ENCODE measurements at regions not wholly inside any gene's neighbourhood (a gene's known extent, or its start where the extent isn't known, plus 50 kb on each side); places are given as distances from the start of the nearest gene placed in this dataset.
A peak's percentile ranks its signal among the peaks of the same experiment; 100 is the strongest.

GRCh38 chr2:88834866-88835265 is 143.4 kb downstream of the RPIA start:
- no peak for DNase-seq

- no peak for DNase-seq
These were observed 144.3 kb downstream of the RPIA start for GRCh38 chr2:88835726-88836125.

DNA sequence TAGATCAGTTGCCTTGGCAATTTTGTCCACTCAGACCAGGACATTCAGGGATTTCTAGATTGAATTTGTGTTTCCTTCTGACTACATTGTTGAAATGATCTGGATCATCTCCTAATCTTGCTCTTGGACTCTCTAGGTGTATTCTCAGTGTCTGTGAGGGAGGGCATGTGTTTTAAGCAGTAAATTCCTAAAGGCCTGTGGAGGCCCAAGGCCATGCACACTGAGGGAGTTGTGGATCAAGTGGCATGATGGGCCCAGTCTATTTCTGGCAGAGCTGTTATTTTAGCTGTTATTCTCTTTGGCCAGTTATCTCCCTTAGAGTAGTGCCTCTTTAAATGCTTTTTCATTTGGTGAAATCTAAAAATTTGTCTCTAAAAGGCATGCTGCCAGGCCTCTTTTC is 144.9 kb downstream of the RPIA start:
- DNase-seq: no peak

- DNase-seq: no peak
These were observed 146.2 kb downstream of the RPIA start for GRCh38 chr2:88837511-88838160.

- no peak for DNase-seq
These were observed 146.7 kb downstream of the RPIA start for GRCh38 chr2:88838165-88838635.

DNA sequence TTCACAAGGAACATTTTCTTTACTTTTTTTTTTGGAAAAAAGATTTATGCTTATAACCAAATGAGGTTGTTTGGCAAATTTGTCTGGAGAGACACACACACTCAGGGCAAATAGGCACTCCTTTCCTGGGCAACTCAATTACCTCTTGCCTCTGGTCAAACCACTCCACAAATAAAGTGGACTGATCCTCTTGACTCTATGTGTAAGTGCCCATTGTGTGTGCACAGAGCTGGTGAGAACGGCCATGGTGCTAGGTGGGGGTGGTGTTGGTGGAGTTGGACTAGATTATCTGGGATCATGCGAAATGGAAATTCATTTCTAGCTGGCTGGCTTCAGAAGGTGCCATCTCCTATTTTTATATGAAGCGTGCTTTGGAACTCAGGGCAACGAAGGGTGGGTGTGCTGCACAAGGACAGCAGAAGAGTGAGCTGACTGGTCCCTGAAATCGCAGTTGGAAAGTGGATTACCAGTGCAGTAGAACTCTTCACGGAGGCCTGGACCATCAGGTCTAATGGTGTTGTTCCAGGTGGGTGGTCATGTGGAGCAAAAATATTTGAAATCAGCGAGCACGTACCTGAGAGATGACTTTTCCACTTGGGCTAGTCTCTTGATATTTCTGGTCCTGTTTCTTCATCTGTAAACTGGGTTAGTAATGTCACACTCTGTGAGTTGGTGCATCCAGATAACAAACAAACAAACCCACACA is 149.9 kb downstream of the RPIA start:
- no peak for DNase-seq

GRCh38 chr2:88842656-88843460 is 151.4 kb downstream of the RPIA start:
- no peak for DNase-seq

- DNase-seq: no peak
These were observed 152.2 kb downstream of the RPIA start for GRCh38 chr2:88843651-88844050.

DNA sequence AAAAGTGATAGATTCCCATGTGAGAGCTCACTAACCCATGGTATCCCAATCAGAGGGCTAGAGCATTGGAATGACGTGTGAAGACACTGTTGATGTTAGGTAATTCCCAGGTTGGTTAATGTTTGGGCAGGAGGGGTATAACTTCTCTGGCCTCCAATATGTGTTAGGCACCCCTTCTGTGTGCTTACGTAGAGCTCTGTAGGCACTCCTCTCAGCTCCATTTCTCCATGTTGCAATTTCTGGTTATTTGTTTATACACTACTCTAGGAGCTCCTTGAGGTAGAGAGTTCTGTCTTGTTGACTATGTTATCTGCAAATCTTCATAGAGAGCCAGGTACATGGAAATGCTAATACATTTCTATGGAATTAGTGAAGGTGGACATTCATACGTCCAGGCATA is 153.5 kb downstream of the RPIA start:
- DNase-seq: no peak

DNA sequence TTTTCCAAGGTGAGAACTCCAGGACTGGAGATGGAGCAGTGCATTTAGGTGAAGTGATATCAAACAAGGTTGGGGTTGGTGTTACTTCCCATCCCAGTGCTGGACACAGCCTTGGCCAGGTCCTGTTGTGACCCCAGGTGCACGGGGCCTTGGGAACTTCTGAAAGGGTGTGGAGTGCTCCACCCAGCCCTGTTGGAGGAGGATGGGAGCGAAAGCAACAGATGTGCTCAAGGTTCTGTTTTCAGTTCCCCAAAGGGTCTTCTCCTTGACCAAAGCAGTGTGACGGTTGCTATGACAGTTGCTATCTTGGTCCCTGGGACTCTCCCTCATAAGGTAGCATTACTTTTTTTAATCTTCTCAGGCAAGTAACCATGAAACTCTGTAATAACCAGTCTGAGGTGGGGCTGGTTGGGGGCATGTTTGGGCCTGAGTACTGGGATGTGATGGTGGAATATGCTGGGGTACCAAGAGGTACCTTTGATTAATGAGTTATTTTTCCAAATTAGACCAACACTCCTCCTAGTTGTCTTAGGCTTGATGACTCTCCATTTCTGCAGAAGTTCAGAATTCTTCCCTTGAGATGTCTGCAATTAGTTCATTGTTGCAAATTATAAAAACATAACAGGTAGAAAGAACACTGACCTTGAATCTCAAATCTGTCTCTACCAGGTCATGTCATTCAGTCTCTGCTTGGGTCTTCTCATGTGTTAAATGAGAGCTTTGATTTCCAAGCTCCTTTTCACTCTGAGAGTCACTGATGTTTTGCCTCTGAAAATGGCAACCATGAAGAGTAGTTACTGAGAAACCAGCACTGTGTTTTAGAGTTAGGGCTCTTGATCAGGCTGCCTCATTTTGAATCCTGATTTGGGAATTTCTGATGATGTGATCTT is 154.5 kb downstream of the RPIA start:
- no peak for DNase-seq

DNA sequence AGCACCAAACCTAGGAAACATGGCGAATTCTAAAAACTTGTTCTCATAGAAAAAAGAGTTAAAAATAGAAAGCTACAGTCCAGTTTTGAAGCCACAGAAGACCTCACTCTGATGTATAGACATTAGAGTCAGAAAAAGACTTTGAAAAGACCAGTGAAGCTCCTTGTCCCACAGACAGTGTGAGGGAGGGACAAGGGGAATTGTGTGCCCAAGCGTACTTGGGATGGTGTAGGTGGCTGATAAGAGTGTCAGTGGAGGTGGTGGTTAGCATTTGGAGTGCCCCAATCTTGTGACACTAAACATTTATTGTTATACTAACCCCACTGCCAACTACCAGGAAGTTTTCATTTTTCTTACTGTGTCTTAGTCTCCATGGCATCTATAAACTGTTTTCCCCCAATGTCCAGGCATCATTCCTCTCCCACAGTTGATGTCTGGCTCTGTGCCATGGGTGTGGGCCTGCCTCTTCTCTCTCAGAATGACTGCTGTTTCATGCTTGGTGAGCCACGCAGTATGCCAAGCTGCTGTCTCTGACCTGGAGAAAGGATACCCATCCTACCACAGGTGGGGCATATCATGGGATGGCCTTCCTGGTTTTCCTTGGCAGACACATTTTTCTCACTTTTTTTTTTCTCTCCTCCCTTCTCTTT is 161.4 kb downstream of the RPIA start:
- no peak for DNase-seq

- no peak for DNase-seq
These were observed 161.9 kb downstream of the RPIA start for GRCh38 chr2:88853403-88853790.

DNA sequence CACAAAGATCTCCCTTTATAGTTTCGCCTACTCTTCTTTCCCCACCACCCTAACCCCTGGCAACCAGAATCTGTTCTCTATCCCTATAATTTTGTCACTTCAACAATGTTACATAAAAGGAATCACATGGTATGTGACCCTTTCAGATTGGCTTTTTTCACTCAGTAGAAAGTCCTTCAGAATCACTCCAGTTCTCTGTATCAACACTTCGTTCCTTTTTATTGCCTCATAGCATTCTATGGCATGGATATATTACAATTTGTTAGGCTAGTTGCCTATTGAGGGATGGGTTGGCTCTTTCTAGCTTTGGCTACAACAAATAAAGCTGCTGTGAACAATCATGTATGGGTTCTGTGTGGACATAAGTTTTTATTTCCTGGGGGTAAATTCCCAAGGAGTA is 163.1 kb downstream of the RPIA start:
- DNase-seq: no peak

- no peak for DNase-seq
These were observed 164.3 kb downstream of the RPIA start for GRCh38 chr2:88855620-88856408.

DNA sequence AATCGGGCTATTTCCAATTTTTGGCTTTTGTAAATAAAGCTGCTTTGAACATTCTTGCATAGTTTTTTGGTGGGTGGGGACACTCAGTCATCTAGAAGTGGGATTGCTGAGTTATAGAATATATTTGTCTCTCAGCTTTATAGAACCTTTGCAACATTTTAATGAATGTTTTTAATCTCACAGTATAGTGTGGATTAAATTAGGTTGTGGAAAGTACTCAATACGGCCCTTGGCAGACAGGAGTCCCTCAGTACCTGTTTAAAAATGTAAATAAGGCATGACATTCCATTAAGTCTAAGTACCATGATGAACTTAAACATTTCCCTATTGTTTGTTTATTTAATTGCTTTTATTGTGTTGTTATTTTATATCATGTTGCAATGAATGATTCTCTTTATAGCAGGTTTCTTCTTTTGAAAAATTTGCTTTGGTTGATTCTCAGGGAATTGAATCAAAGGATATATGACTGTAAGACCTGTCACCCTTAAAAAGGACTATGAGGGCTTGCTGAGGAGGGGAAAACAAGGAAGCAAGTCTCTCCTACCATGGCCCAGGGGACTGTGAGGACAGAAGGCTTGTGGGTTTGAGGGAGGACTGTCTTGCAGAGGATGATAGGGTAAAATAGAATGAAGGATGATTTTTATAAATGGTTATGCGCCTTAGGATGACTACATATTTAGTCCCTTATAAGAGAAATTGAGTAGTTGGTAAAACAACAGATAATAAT is 165.1 kb downstream of the RPIA start:
- no peak for DNase-seq

GRCh38 chr2:88857274-88857741 is 165.8 kb downstream of the RPIA start:
- peak; percentile 10 for DNase-seq

DNA sequence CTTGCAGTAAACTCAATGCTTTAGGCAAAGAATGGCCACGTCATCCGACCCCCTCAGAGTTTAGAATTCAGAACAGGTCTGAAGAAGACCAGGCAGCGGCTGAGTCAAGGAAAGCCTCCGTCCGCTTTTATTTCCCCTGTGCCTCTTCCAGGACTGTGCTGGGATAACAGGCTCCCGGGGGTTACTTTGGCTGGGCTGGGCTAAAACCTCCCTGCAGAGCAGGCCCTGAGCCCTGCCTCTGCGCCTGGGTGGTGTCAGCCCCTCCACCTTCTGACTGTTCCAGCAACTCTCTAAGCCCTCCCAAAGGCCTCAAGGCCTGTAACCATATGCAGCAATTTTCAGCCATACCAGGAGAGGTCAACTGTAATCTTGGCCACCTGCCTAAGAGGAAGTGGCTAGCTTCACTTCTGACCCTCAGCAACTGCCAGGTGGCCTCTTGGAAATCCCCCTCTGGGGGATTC is 166.5 kb downstream of the RPIA start:
- no peak for DNase-seq

DNA sequence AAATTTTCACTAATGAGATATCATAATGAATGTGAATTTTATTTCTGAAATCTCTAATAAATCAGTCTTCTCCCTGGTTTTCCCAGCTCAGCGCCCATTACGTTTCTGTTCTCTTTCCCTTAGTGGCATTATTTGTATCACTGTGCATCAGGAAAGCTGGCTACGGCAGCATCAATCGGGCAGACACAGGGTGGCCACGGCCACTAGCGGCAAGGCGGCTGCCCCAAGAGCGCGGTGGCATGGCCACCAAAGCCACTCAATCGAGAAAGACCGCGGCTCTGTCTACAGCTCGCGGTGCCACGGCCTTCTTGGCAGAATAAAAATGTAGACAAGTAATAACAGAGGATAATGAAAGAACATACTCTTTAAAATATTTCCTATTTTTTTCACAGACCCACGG is 168.0 kb downstream of the RPIA start:
- no peak for DNase-seq

- DNase-seq: no peak
These were observed 169.1 kb downstream of the RPIA start for GRCh38 chr2:88860421-88861075.

DNA sequence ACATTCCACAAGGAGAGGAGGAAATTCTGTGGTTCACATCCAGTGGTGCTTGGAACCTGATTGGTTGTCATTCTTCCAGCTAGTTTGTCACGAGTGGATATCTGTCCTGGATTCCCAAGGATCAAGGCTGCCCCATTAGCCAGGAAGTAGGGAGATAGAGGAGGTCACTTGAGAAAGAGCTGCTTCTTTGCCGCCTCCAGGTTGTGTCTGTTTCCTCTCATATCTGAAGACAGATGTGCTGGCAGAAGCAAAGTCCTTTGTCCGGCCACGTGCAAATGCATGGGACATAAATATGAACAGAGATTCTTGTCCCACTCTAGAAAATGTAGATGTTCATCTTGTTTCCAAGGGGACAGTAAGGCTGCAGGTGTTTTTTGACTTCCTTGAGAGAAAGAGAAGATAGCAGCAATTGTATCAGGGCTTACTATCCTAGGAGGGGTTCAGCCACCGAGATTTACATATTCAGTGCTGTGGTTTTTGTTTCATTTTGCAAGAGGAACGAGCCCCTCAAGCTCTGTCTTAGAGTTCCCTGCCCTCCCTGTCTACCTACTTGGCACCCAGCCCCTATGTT is 174.4 kb downstream of the RPIA start:
- no peak for DNase-seq

Measured in NCI-H2171 treated with DMSO at 0.1 percent for 48 hours (cell line).